NCI-H524 (cell line): ENCODE measurements at regions not wholly inside any gene's neighbourhood (a gene's known extent, or its start where the extent isn't known, plus 50 kb on each side); places are given as distances from the start of the nearest gene placed in this dataset.
"Not testable (repeated sequence)": the region's sequence is repeated elsewhere in the genome, so short reads cannot be mapped to it uniquely, and the experiment has no call there.

ENCODE experiments used
- DNase-seq, 2 experiments: peaks; one replicate each; lab custom pipeline; 2025; lab: John Stamatoyannopoulos, UW

DNA sequence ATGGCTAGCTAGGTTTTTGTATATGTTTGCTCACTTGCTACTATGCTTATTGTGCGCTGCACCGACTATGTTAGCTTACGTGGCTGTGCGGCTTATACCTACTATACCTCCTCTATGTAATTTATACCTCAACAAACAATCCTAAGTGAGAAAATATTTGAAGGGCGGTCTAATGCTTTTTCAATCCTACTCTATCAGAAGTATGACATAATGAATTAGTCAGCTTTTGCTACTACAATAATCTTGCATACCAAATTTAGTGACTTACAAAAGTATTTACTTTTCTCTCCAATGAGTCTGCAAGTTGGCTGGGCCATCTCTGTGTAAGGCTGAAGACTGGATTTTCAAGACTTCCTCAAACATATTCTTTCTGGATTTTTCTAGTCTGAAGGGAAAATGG lies 391.2 kb upstream of the NECTIN3 start:
- no peak for DNase-seq

GRCh38 chr3:110684466-110684865 lies 387.1 kb upstream of the NECTIN3 start:
- no peak for DNase-seq

- DNase-seq: no peak
Measured at GRCh38 chr3:110685630-110686029, 386.0 kb upstream of the NECTIN3 start.

DNA sequence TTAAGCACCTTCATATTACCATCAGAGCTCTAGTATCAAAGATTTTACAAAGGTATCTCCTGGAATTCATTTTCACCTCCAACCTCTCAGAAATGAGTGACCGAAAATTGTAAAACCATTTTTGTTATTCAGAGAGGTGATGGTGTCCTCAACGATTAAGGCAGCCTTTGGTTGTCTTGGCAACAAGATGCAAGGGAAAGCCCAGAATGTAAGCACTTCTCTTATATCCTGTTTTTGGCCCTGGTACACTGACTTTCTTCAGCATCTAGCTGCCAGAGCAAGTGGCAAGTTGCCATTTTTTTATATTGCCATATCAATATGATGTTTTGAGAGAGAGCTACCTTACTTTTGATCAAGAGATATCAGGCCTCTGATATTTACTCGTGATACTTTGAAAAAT lies 384.9 kb upstream of the NECTIN3 start:
- no peak for DNase-seq

- no peak for DNase-seq
Measured at GRCh38 chr3:110687138-110687537, 384.5 kb upstream of the NECTIN3 start.

GRCh38 chr3:110697961-110698360 lies 373.7 kb upstream of the NECTIN3 start:
- DNase-seq: no peak

GRCh38 chr3:110704332-110704731 lies 367.3 kb upstream of the NECTIN3 start:
- DNase-seq: not testable (repeated sequence)

DNA sequence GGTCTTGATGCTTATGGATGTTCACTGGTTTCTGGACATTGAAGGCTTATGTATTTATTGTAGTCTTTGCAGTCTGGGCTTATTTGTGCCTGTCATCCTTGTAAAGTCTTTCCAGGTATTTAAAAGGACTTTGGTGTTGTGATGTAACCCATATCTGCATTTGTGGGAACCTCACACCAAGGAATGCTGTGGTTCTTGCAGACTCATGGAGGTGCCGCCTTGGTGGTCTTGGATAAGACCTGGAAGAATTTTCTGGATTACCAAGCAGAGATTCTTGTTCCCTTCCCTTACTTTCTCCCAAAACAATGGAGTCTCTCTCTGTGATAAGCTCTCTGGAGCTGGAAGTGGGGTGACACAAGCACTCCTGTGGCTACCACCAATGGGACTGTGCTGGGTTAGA lies 363.5 kb upstream of the NECTIN3 start:
- DNase-seq: no peak

DNA sequence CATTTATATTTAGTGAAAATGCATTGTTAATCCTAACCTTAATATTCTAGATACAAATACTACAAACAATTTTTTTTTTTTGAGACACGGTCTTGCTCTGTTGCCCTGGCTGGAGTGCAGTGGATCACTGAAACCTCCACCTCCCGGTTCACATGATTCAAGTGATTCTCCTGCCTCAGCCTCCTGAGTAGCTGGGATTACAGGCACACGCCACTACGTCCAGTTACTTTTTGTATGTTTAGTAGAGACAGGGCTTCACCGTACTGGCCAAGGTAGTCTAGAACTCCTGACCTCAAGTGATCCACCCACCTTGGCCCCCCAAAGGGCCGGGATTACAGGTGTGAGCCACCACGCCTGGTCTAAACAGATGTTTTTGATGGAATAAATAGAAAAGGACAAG lies 361.5 kb upstream of the NECTIN3 start:
- DNase-seq: no peak

DNA sequence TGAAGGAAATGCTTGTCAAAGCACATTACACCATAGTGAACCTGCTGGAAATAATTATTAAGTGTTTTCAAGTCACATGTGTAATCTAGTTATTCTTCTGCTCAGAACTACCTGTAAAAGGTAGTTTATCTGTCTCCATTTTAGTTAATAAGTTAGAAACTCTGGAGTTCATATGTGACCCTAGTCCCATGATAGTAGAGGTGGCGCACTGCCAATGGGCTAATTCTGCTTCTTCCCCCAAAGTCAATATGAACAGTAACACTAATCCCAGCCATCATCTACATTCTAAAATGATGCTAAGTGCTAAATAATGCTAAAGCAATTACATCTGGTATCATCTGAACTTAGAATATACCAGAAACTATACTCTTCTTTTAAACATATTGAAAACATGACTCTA lies 361.0 kb upstream of the NECTIN3 start:
- no peak for DNase-seq

DNA sequence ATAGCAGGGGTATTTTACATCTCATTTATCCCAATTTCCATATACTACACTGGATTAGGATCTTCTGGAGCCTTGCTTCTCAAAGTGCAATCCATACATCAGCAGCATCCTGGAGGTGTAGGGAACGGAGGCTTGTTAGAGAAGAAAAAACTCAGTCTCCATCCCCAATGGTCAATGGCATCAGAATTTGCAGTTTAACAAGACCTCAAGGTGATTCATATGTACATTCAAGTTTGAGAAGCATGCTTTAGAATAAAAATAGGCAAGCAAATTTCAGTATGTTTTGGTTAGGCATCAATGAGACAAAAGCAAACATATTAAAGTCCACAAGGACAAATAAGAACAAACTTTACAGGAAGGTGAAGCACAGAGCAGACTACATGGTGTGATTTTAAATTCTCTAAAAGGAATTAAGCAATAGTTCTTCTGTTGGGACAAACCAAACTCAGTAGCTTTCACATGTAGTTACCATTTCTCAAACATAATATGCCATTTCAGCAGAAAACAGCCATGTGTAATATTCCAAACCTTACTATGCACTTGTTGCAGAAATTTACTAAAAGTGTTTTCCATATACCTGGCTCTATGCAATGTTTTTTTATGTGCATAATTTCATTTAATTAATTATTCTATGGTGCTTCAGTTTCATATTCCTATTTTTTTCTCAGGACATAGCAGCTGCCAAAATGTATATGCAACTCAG lies 360.3 kb upstream of the NECTIN3 start:
- DNase-seq: no peak

DNA sequence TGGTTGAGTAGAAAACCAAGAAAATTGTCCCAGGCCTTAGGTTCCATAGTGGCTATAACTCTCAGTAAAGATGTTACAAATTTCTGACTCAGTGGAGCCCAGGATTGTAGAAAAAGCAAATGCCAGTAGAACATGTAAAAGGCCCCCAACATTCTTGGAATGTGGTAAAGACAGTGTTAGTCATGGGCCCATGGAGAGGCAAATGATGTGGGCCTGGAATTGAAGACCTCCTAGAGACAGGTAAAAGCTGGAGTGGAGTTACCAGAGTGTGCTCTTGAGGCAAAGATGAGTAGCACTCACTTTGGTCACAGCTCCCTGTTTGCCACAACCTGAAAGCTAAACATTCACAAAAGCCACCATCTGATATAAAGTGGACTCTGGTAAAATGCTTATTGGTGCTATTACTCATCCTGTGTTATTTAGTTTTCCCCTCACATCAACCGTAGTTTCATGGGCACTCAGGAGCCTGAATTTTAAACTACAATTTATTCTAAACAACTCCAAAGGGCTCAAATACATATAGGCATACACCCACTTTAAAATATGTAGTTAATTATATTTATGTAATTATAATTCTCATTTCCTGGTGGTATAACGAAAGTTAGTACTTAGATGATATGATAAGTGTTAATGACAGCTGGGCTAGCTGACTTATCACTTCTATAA lies 359.6 kb upstream of the NECTIN3 start:
- DNase-seq: no peak

- DNase-seq: no peak
Measured at GRCh38 chr3:110727056-110727455, 344.6 kb upstream of the NECTIN3 start.

DNA sequence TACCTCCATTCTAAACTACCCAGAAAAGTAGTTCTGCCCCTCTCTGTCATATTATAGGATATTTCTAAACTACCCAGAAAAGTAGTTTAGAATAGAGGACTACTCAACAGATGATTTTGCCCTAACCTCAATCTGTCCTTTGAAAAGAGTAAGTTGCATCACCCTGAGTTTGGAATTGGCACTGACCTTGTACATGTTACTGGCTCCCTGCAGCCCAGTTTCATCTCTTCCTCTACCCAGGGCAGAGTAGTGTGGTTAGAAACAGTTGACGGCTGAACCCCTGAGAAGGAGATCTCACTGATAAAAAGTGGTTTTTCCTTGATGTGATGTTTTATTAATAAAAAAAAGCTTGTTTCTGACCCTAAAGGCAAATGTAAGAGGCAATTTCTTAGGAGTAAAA lies 340.5 kb upstream of the NECTIN3 start:
- no peak for DNase-seq

- no peak for DNase-seq
Measured at GRCh38 chr3:110732420-110732819, 339.2 kb upstream of the NECTIN3 start.

GRCh38 chr3:110733045-110733444 lies 338.6 kb upstream of the NECTIN3 start:
- no peak for DNase-seq

GRCh38 chr3:110734524-110734923 lies 337.1 kb upstream of the NECTIN3 start:
- no peak for DNase-seq

GRCh38 chr3:110736332-110736731 lies 335.3 kb upstream of the NECTIN3 start:
- DNase-seq: no peak

GRCh38 chr3:110738531-110738930 lies 333.1 kb upstream of the NECTIN3 start:
- DNase-seq: no peak

- DNase-seq: no peak
Measured at GRCh38 chr3:110741891-110742290, 329.7 kb upstream of the NECTIN3 start.

GRCh38 chr3:110743202-110743601 lies 328.4 kb upstream of the NECTIN3 start:
- peak; percentile 58 to 89 for DNase-seq

GRCh38 chr3:110743984-110744383 lies 327.6 kb upstream of the NECTIN3 start:
- DNase-seq: no peak

DNA sequence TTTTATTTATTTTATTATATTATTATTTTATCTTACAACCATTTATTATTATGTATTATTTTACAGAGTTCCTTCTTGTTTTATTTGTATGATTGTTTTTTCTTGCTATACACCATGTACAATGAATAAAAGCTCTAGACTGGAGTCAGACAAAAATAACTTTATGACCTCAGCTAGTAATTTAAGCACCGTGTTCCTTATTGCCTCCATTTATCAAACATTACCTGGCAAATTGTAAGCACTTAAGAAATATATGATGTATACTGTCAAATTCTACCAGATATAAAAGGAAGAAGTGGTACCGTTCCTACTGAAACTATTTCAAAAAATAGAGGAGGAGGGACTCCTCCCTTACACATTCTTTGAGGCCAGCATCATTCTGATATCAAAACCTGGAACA lies 326.9 kb upstream of the NECTIN3 start:
- DNase-seq: no peak

GRCh38 chr3:110749006-110749405 lies 322.6 kb upstream of the NECTIN3 start:
- no peak for DNase-seq
